Fibroblast of lung (primary cell): ENCODE measurements at regions not wholly inside any gene's neighbourhood (a gene's known extent, or its start where the extent isn't known, plus 50 kb on each side); places are given as distances from the start of the nearest gene placed in this dataset.

Source experiments
- EZH2 ChIP-seq: IDR thresholded peaks from 2 replicates; pipeline ENCODE4 v1.5.1; 2012; ENCODE audit warnings: low read length, control low read depth, mild to moderate bottlenecking; ENCODE audit errors: missing control alignments
- TF ChIP-seq, protein P1 (sequence below), 2 donors: IDR thresholded peaks in 1 of 2; conservative IDR thresholded peaks in 1 of 2; 1 replicate in 1 of 2; 2 replicates in 1 of 2; pipeline ENCODE4 v1.5.1; 2011 to 2012; ENCODE audit warnings: low read length in 2 of 2, control low read depth in 1 of 2, inconsistent platforms in 1 of 2, low read depth in 1 of 2, mild to moderate bottlenecking in 1 of 2

DNA sequence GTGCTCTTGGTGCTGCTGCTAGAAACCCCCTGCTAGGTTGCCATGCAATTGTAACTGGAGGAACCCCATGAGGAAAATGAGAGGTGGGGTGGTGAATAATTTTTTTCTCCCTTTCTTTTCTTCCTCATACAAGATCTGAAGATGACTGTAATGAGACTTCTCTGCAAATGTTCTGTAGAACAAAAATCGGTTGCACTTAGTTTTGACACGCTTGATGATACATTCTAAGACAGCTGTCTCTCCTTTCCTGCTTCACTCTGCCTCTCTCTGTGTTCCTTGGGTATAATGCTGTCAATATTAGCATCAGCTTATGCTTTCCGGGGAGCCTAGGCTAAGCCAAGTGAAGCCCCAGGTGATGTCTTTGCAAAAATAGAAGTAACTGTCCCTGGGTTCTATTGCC lies 721.5 kb downstream of the POM121L12 start:
- TF ChIP-seq, protein P1, sequence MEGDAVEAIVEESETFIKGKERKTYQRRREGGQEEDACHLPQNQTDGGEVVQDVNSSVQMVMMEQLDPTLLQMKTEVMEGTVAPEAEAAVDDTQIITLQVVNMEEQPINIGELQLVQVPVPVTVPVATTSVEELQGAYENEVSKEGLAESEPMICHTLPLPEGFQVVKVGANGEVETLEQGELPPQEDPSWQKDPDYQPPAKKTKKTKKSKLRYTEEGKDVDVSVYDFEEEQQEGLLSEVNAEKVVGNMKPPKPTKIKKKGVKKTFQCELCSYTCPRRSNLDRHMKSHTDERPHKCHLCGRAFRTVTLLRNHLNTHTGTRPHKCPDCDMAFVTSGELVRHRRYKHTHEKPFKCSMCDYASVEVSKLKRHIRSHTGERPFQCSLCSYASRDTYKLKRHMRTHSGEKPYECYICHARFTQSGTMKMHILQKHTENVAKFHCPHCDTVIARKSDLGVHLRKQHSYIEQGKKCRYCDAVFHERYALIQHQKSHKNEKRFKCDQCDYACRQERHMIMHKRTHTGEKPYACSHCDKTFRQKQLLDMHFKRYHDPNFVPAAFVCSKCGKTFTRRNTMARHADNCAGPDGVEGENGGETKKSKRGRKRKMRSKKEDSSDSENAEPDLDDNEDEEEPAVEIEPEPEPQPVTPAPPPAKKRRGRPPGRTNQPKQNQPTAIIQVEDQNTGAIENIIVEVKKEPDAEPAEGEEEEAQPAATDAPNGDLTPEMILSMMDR (conservative IDR thresholded peaks at IDR 0.05 in 1 of 2, IDR thresholded peaks at IDR 0.05 in 1 of 2; ENCODE audit: low read depth in 1 of 2, low read length in 2 of 2): no peak
- TF ChIP-seq EZH2: no peak
